ENCODE measurements at regions not wholly inside any gene's neighbourhood (a gene's known extent, or its start where the extent isn't known, plus 50 kb on each side); places are given as distances from the start of the nearest gene placed in this dataset.
"Not testable (repeated sequence)": the region's sequence is repeated elsewhere in the genome, so short reads cannot be mapped to it uniquely, and the experiment has no call there.

DNA sequence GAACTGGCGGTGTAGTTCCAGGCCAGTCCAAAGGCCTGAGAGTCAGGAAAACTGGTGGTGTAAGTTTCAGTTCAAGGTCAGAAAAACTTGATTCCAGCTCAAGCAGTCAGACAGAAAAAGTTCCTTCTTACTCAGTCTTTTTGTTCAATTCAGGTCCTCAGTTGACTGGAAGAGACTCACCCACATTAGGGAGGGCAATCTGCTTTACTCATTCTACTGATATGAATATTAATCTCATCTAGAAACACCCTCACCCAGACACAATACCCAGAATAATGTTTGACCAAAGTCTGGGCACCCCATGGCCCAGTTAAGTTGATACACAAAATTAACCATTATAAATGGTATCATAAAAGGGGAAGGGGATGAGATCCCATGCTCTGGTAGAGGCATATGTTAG is 50.1 kb upstream of the LTA4H start:
- DNase-seq: no peak

DNA sequence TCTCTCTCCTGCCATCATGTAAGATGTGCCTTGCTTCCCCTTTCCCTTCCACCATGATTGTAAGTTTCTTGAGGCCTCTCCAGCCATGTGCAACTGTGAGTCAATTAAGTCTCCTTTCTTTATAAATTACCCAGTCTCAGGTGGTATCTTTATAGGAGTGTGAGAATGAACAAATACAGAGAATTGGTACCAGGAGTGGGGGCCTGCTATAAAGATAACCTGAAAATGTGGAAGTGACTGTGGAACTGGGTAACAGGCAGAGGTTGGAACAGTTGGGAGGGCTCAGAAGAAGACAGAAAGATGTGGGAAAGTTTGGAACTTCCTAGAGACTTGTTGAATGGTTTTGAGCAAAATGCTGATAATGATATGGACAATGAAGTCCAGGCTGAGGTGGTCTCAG is 50.8 kb upstream of the LTA4H start:
- DNase-seq: not testable (repeated sequence)

DNA sequence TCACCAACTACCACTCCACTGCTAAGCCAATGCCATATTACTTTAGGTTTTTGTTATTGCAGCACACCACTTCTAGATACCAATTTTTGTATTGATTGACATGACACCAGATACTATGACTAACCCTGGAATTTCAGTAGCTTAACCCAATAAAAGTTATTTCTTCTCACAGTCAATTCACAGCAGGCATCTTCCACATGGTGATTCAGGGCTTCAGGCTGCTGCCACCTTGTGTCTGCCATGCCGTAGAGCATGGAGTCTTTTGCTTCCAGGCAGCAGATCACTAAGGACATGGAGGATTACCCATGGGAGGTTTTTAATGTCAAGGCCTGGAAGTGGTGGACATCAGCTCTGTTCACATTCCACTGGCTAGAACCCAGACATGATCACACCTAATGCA is 56.4 kb upstream of the LTA4H start:
- DNase-seq: peak; percentile 22

DNA sequence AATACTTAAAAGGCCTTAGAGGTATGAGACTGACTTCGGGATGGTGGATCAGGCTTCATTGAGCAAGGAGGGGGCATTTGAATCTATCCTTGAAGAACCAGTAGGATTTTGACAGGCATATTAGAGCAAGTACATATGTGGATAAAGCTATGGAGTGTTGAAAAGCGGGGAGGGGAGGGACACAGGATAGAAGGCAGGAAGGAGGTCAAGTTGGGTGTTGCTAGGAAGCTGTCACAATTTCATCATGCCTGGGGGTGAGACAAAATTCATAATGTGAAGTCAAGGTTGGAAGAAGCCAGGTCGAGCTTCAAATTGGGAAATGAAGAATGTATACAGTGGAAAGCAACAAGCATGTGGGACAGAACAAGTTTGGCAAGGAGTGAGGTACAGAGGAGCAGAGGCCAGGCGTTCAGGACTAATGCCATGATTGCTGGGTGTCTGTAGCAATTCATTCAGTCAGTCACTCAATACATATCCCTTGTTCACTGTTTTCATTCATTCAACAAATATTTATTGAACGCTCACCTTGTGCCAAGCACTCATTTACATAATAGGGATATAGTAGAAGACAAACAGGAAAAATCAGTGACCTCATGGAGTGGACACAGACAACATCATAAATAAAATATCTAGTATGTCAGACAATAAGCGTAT is 58.3 kb upstream of the LTA4H start:
- peak; percentile 22 for DNase-seq

DNA sequence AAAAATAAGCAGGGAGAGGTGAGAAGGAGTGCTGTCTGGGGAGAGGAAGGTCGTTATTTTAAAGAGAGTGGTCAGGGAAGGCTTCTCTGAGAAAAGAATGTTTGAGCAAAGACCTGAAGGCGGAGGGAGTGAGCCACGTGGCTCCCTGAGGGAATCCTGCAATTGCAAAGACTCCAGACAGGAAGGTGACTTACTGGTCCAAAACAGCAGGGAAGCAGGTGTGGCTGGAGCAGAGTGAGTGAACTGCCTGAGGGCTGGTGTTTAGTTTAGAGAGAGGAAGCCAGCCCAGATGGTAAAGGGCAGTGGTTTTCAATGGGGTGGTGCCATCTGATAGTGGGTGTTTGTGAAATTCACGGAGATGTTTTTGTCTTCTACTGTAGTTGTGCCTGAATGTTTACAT is 58.8 kb upstream of the LTA4H start:
- peak; percentile 92 for DNase-seq

DNA sequence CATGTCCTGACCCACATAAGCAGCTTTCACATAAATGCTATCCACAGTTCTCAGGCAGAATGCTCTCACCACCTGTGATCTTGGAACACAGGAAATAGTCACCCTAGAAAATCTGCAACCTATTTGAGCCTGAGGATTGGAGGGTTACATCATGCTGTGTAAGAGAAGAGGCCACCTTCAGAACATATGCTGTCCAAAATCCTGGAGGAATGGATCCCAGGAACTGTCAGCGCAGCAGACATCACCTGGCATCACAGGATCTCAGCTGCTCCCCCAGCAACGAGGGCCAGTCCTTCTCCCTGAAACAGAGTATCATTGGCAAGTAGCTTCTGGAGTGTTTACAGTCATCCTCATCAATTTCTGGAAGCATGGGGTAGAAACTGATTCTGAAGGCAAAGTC is 63.2 kb upstream of the LTA4H start:
- no peak for DNase-seq

DNA sequence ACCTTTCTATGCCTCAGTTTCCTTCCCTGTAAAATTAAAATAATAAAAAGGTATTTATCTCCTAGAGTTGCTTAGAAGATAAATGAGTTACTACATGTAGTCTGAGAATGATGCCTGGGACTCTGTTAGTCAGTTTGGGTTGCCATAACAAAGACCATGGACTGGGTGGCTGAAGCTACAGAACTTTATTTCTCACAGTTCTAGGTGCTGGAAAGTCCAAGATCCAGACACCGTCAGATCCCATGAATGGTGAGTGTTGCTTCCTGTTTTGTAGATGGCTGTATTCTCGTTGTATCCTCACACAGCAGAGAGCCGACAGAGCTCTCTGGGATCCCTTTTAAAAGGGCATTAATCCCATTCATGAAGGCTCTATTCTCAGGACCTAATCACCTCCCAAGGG is 64.0 kb upstream of the LTA4H start:
- DNase-seq: peak; percentile 43

DNA sequence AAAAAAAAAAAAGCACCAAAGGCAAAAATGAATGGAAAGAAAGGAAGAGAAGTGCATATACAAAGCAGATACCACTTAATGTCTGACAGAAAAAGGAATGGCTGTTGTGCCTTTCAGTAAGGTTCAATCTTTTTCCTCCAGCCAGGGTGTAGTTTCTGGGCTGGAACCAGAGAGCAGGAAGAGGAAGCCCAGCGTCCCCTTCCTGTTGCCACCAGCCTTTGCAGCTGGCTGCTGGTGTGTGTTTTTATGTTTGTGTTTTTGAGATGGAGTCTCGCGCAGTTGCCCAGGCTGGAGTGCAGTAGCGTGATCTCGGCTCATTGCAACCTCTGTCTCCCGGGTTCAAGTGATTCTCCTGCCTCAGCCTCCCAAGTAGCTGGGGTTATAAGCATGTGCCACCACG is 64.6 kb upstream of the LTA4H start:
- peak; percentile 54 for DNase-seq

DNA sequence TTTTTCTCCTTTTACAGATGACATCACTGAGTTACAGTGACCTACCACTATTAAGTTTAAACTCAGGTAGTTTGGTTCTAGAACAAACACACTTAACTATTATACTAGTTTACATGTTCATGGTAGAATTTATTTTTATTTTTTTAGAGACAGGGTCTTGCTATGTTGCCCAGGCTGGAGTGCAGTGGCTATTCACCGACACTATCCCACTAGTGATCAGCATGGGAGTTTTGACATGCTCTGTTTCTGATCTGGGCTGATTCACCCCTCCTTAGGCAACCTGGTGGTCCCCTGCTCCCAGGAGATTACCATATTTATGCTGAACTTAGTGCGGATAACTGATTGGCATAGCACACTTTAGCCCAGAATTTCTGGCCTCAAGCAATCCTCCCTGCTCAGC is 66.4 kb upstream of the LTA4H start:
- DNase-seq: no peak

DNA sequence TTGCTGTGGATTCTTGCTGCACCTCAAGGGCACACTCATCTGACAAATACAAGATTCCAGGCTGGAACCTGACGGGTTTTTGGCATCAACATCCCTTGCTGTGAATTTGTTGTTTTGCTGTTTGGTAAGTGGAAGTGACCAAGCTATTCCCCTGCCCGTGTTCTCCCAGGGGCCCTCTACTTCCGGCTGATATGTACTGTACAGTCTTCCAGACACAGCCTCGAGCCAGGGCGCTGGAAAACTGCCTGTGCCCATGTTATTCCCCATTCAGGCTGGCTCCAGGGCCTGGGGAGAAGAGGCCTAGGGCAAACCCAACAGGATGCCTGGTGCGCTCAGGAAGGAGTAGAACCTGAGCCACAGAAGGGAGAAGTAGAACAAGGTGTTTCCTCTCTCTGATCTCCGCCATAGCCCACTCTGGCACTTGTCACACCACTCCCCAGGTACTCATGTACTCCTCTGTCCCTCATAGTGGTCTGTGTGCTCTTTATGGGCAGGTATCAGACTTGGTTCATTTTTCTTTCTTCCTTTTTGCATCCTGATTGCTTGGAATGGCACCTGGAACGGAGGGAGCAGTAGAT is 67.8 kb upstream of the LTA4H start:
- DNase-seq: peak; percentile 77

DNA sequence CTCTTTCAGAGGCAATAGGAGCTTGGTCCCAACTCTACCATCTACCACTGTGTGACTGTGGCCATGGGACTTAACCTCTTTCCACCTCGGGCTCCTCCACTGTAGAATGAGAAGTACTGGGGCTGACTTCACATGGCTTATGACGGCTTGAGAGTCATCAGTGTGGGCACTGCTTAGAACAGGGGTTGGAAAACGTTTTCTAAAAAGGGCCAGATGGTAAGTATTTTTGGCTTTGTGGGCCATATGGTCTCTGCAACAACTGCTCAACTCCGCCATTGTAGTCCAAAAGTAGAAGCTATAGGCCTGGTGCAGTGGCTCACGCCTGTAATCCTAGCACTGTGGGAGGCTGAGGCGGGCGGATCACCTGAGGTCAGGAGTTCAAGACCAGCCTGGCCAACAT is 69.2 kb upstream of the LTA4H start:
- no peak for DNase-seq

DNA sequence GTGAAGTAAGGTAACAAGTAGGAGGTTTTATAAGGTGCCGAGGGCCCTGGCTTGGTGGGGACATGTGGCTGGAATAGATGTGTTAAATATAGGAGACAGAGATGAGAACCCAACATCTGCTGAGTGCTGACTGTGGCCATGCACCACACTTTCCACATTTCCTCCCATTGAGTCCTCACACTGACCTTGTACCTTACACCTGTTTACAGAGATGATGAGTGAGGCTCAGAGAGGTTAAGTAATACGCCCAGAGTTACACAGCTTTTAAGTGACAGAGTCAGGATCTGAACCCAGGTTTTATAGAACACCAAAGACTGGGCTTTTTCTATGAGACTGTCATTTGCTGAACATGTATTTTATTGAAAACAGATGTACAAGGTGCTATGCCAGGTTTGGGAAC is 70.8 kb upstream of the LTA4H start:
- no peak for DNase-seq

DNA sequence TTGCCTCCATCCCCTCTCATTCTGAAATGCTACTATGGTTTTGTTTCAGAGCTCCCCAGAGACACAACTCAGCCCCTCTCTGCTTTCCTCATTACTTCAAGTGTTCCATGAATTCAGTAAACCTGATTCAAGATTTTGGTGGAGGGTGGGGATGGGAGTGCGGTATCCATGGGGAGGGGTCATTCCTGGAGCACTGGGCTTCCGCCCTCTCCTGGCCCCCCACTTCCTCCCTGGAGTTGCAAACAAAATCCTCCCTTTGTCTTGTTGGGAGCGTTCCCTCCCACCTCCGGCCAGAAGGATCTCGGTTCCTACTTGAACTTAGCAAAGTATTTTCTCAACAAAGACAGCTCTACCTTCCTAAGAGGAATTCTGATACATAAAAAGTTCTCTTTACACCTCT is 71.8 kb upstream of the LTA4H start:
- peak; percentile 43 for DNase-seq

DNA sequence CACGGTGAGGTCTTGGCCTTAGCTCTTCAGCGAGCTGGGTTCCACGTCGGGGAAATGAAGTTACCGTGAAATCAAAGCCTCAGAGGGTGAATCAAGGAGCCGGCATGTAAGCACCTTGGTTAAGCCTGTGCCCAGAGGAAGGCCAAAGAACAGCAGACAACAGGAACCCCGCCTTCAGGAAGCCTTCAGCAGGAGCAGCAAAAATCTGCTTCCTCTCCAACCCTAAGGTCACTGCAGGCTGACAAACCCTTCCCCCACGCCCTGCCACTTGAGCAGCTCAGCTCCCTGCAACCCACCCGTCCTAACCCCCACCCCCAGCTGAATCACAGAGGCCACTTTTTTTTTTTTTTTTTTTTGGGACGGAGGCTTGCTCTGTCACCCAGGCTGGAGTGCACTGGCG is 72.9 kb upstream of the LTA4H start:
- peak; percentile 90 for DNase-seq

DNA sequence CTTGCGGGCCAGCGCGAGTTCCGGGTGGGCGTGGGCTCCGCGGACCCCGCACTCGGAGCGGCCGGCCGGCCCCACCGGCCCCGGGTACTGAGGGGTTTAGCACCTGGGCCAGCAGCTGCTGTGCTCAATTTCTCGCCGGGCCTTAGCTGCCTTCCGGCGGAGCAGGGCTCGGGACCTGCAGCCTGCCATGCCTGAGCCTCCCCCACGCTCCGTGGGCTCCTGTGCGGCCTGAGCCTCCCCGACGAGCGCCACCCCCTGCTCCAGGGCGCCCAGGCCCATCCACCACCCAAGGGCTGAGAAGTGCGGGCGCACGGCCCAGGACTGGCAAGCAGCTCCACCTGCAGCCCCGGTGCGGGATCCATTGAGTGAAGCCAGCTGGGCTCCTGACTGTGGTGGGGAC is 73.6 kb upstream of the LTA4H start:
- not testable (repeated sequence) for DNase-seq

DNA sequence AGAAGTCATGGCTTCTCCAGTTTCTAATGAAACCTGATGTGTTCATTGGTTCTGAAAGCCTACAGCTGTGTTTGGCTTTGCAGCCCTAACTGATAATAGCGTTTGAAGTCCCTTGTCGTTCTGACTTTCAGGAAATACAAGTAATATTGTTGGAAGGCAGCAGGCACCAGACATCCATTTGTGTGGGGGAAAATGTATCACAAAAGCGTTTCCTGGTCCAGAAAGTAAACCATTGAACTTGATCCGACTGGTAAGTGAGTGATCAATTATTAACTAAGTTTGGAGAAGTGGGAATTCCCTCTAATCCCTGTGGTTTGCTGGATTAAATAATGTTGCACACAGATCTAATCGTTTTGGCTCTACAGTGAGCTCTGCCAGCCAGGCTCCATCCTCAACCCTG is 77.3 kb upstream of the LTA4H start:
- no peak for DNase-seq

DNA sequence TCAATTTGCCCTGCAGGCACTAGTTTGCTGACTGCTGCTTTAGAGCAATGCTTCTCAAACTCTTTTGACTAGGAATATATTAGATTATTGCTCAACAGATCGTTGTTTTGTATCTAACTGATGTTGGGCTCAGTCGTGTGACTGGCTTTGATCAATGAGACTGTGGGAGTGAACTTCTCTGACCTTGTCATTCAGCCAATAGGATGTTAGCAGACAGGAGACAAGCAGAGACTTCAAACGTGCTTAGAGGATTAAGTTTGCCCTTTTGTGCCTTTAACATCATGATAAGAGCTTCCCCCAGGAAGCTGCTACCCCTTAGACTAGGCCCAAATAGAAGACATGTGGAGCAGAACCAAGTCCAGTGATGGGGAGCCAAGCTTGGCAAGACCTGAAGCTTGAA is 76.7 kb upstream of the ELK3 start:
- DNase-seq: no peak

DNA sequence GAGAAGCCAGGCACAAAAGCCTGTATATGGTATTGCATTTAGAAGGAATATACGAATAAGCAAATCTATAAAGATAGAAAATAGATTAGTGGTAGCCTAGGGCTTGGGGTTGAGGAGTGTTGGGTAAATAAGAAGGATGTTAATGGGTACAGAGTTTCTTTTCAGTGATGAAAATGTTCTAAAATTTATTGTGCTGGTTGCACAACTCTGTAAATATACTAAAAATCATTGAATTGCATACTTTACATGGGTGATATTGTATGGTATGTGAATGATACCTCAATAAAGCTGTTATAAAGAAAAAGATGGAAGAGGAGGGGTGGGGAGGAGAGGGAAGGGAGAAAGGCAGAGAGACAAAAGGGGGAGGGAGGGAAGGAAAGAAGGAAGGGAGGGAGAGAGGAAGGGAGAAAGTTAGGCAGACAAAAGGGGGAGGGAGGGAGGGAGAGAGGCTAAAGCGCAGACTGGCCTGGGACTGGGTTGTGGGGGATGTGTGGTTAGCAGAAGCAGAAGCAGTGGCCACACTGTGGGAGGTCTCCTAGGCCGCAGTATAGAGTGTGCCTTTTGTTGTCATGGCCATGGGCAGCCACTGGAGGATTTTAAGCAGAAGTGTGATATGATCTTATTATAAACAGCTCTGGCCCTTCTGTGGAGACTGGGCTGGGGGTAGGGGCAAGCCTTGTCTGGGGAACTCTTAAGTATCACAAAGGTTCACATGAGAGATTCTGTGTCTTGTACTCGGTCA is 73.6 kb upstream of the ELK3 start:
- no peak for DNase-seq

DNA sequence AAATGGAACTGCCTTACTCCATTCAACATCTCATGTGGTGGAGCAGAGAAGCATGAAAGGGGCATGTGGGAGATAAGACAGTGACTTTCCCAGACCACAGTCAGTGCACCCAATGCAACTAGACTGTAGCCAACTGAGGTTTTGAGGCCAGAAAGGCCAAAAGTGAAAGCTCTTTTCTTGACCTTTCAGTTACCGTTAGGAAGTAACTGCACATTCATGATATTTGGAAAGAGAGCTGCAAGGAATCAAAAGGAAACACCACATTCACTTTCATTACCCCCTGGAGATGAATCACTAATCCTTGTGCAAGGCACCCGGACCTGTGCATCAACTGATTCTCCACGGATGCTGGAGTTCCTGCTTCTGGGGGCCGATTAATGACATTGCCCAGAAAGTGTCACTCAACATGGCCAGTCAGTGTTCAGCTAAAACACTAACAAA is 72.9 kb upstream of the ELK3 start:
- peak; percentile 44 for DNase-seq

DNA sequence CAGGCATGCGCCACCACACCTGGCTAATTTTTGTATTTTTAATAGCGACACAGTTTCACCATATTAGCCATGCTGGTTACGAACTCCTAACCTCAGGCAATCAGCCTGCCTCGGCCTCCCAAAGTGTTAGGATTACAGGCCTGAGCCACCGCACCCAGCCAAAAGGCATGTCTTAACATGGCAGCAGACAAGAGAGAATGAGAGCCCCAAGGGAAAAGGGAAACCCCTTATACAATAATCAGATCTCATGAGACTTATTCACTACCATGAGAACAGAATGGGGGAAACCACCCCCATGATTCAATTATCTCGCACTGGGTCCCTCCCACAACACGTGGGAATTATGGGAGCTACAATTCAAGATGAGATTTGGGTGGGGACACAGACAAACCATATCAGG is 65.9 kb upstream of the ELK3 start:
- DNase-seq: not testable (repeated sequence)

DNA sequence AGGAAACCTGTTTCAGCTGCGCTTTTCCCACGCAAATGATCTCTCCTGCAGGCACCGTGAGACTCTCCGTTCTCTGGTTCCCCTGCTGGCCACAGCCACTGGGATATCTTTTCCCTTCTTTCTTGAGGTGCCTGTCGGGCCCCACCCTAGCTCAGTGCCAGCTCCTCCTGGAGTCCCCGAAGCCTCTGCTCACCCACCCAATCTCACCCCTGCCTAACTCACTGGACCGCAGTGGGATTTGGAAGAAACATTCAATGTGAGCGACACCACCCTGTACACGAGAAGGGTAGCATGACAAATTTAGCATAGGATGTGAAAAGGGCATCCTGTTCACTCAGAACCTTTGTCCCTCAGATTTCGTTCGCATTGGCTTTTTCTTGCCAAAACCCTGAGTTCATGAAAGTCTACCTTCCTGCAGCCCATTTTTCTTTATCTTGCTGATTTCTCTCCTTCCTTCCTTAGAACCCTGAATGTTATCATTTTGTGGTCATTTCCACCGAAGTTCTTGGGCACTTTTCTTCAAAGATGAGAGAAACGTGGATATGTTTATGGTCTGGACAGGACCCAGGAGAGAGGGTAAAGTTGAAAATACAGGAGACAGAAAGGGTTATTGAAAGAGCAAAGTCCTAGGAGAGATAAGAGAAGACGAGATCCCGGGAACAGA is 63.6 kb upstream of the ELK3 start:
- no peak for DNase-seq

DNA sequence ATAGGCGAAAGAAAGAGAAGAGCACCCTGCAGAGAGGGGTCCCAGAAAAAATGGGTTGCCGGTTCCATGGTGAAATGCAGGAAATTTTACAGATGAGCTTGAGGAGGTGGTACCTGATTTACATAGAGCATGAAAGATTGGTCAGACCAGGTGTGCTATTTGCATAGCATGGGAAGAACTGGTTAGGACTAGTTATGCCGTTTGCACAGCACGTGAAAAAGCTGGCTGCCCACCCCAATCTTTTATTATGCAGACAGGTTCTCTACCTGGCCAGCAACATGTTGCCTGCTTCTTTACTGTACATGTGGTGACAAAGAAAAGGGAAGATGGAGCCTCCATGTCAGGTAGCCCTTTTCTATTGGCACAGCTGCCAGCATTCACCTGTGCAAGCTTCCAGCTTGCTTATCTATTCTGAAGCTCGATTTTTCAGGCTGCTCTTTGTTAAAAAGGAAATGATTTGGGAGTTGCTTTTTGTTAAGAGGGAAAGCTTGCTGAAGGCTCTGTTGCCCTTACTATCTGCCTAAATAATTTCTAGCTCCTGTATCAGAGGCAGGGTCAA is 62.9 kb upstream of the ELK3 start:
- no peak for DNase-seq

DNA sequence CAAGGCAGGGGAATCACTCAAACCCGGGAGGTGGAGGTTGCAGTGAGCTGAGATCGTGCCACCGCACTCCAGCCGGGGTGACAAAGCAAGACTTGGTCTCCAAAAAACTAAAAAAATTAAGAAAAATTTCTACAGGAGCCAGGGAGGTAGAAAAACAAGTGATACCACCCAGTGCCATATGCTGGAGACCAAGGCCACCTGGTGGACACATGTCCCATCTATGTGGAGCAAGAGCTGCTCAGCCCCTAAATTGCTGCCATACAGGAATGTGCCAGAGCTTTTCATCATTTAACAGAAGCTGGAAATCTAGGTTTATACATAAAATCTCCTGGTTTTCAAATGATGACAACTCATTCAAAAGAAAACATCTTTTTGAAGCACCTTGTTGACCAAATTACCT is 61.4 kb upstream of the ELK3 start:
- DNase-seq: peak; percentile 71
